K562 (cell line): ENCODE measurements at regions not wholly inside any gene's neighbourhood (a gene's known extent, or its start where the extent isn't known, plus 50 kb on each side); places are given as distances from the start of the nearest gene placed in this dataset.

ENCODE experiments used
- ATAC-seq: fragments of 200-7000 bp; cut with Tn5 transposase; 3 replicates; pipeline ENCODE4 v1.9.1; 2020; ENCODE audit warnings: moderate library complexity
- BruUV-seq: library from RNA; stranded (reverse); fragments of 400-500 nt; replicated peaks from 2 replicates; lab custom pipeline; 2021; lab: Mats Ljungman, UMichigan
- CTCF ChIA-PET: fragments of 300-600 bp; formaldehyde crosslinking; extraction: SDS; loops from one replicate; lab custom pipeline; 2021; ENCODE audit warnings: low intra/inter-chr PET ratio; lab: Yijun Ruan, JAX
- POLR2A ChIA-PET: fragments of 300-600, 350-650 bp; sonication (Branson Sonifier 250); formaldehyde crosslinking; extraction: SDS; loops from one replicate; lab custom pipeline; 2021; ENCODE audit warnings: antibody characterized with exemption, inconsistent platforms; lab: Yijun Ruan, JAX
- DNase-seq, 4 experiments: peaks; one replicate each; pipeline versions ENCODE4 v3.0.0 to v3.0.0-alpha.2; 2011 to 2018; ENCODE audit warnings: low spot score in 3 of 4, mixed read lengths in 3 of 4; ENCODE audit errors: extremely low read depth in 1 of 4
- FAIRE-seq: peaks from 2 replicates; lab custom pipeline; 2011; peaks lifted over from hg19 to GRCh38; lab: Jason Lieb, UNC
- H2AFZ ChIP-seq: 2 replicates; pipeline ENCODE4 v1.6.0; 2011; ENCODE audit warnings: low read depth, low read length, control low read depth, inconsistent platforms
- H3K27ac ChIP-seq: fragments of 200-600 bp; 3 replicates; pipeline ENCODE4 v1.8.0; 2011; ENCODE audit warnings: low read depth, mild to moderate bottlenecking, control low read depth, inconsistent platforms, low read length, moderate library complexity, mixed read lengths; ENCODE audit errors: extremely low read depth
- H3K27me3 ChIP-seq, 2 experiments: fragments of 300-600 bp in 1 of 2; 2 replicates in 1 of 2; 3 replicates in 1 of 2; pipeline versions ENCODE4 v1.6.0 to v1.8.0; 2011; ENCODE audit warnings: inconsistent platforms in 2 of 2, low read length in 2 of 2, mild to moderate bottlenecking in 1 of 2, mixed read lengths in 1 of 2, moderate library complexity in 1 of 2; ENCODE audit not compliant: control insufficient read depth in 2 of 2, insufficient read depth in 2 of 2
- H3K36me3 ChIP-seq: fragments of 300-600 bp; 3 replicates; pipeline ENCODE4 v1.8.0; 2011; ENCODE audit warnings: mild to moderate bottlenecking, low read length, inconsistent platforms; ENCODE audit not compliant: control insufficient read depth, insufficient read depth
- H3K4me1 ChIP-seq, 2 experiments: fragments of 200-600 bp in 1 of 2; replicated peaks in 1 of 2; 2 replicates in 1 of 2; 3 replicates in 1 of 2; pipeline versions ENCODE4 v1.5.1 to v1.8.0; 2011; ENCODE audit warnings: inconsistent platforms in 2 of 2, low read length in 2 of 2, mild to moderate bottlenecking in 1 of 2, mixed read lengths in 1 of 2, moderate library complexity in 1 of 2; ENCODE audit not compliant: control insufficient read depth in 2 of 2, insufficient read depth in 2 of 2
- H3K4me2 ChIP-seq: 2 replicates; pipeline ENCODE4 v1.6.1; 2011; ENCODE audit warnings: low read length, control low read depth, inconsistent platforms, mixed read lengths; ENCODE audit not compliant: insufficient read depth
- H3K4me3 ChIP-seq: fragments of 200-600 bp; sonication (generic), shearing (Covaris generic); 2 replicates; pipeline ENCODE4 v1.5.1; 2016; ENCODE audit warnings: control low read depth, inconsistent platforms
- H3K79me2 ChIP-seq: fragments of 200-600 bp; 3 replicates; pipeline ENCODE4 v1.8.0; 2011; ENCODE audit warnings: low read length, inconsistent platforms; ENCODE audit not compliant: control insufficient read depth, insufficient read depth
- H3K9ac ChIP-seq, 2 experiments: 2 replicates each; pipeline versions ENCODE4 v1.6.0 to v1.6.1; 2011; ENCODE audit warnings: low read depth in 2 of 2, low read length in 2 of 2, control low read depth in 1 of 2, inconsistent platforms in 1 of 2, mild to moderate bottlenecking in 1 of 2, mixed read lengths in 1 of 2; ENCODE audit not compliant: insufficient read depth in 1 of 2
- H3K9me1 ChIP-seq: one replicate; pipeline ENCODE4 v1.6.0; 2011; ENCODE audit warnings: inconsistent platforms, mild to moderate bottlenecking, low read length, moderate library complexity; ENCODE audit not compliant: control insufficient read depth, insufficient read depth
- H3K9me3 ChIP-seq: replicated peaks from 2 replicates; pipeline ENCODE4 v1.5.1; 2011; ENCODE audit warnings: low read depth, low read length, inconsistent platforms; ENCODE audit not compliant: control insufficient read depth, insufficient read depth
- H4K20me1 ChIP-seq: replicated peaks from 2 replicates; pipeline ENCODE4 v1.6.1; 2011; ENCODE audit warnings: low read length, inconsistent platforms, mixed read lengths; ENCODE audit not compliant: control insufficient read depth, insufficient read depth
- FOXM1 ChIP-seq, 2 experiments: fragments of 450-650 bp in 1 of 2; sonication (generic) in 1 of 2; formaldehyde crosslinking in 1 of 2; IDR thresholded peaks; 2 replicates each; pipeline versions ENCODE4 v1.6.1 to v1.9.0; 2017 to 2022; ENCODE audit warnings: low read depth in 2 of 2, mild to moderate bottlenecking in 2 of 2, missing genetic modification reagents in 1 of 2, moderate library complexity in 1 of 2
- HDAC6 ChIP-seq: IDR thresholded peaks from 2 replicates; pipeline ENCODE4 v1.6.1; 2012; ENCODE audit warnings: low read depth, mild to moderate bottlenecking, control low read depth, inconsistent platforms, low read length, moderate library complexity
- MGA ChIP-seq: fragments of 450-650 bp; IDR thresholded peaks from 2 replicates; pipeline ENCODE4 v1.6.1; 2016; ENCODE audit warnings: mild to moderate bottlenecking, moderate library complexity
- RBBP5 ChIP-seq: fragments of 200-600 bp; sonication (generic); IDR thresholded peaks from 2 replicates; pipeline ENCODE4 v1.6.1; 2012; ENCODE audit warnings: borderline replicate concordance, mild to moderate bottlenecking, low read length, control low read depth, inconsistent platforms; ENCODE audit not compliant: insufficient read depth, poor library complexity, severe bottlenecking
- RBM25 ChIP-seq: fragments of 200-400 bp; formaldehyde crosslinking; IDR thresholded peaks from 2 replicates; pipeline ENCODE4 v1.6.1; 2018; ENCODE audit warnings: low read length, low read depth, moderate library complexity; ENCODE audit not compliant: severe bottlenecking
- SIN3B ChIP-seq: fragments of 450-650 bp; IDR thresholded peaks from 2 replicates; pipeline ENCODE4 v1.6.1; 2017; ENCODE audit warnings: low read depth, mild to moderate bottlenecking, moderate library complexity
- XRCC5 ChIP-seq: fragments of 200-400 bp; formaldehyde crosslinking; IDR thresholded peaks from 2 replicates; pipeline ENCODE4 v1.6.1; 2017; ENCODE audit warnings: low read depth, mild to moderate bottlenecking, low read length
- ZFP36 ChIP-seq: fragments of 150-350 bp; IDR thresholded peaks from 2 replicates; pipeline ENCODE4 v1.6.1; 2018; ENCODE audit warnings: low read length, low read depth; ENCODE audit not compliant: partially characterized antibody
- ZNF431 ChIP-seq: sonication (generic); formaldehyde crosslinking; IDR thresholded peaks from 2 replicates; pipeline ENCODE4 v1.8.0; 2022; ENCODE audit warnings: mild to moderate bottlenecking, missing genetic modification reagents
- ZNF445 ChIP-seq: fragments of 250-450 bp; sonication (Bioruptor Pico); IDR thresholded peaks from 2 replicates; pipeline ENCODE4 v1.4.0; 2020; ENCODE audit warnings: low read depth, mild to moderate bottlenecking, moderate library complexity
- ZNF561 ChIP-seq: fragments of 450-650 bp; formaldehyde crosslinking; conservative IDR thresholded peaks from 2 replicates; pipeline ENCODE4 v1.4.0; 2020; ENCODE audit warnings: mild to moderate bottlenecking, moderate library complexity
- WGBS: fragments of 100-300 bp; shearing (Covaris generic); methylation state at CpG from one replicate; pipeline ENCODE4 v1.1.6; 2016; ENCODE audit warnings: low coverage, mixed read lengths; ENCODE audit not compliant: insufficient coverage; ENCODE audit errors: missing lambda C conversion rate; 5-methylcytosine and 5-hydroxymethylcytosine counted together
- in situ Hi-C: fragments of 300-500 bp; cut with MboI; formaldehyde crosslinking; loops from 4 replicates; pipeline ENCODE4 v1.15.0; 2018; ENCODE audit warnings: inconsistent platforms, mixed read lengths
- intact Hi-C: fragments of 100-400 bp; cut with micrococcal nuclease; formaldehyde crosslinking; loops from 2 replicates; pipeline ENCODE4 v1.14.2; 2022

GRCh38 chr12:90729736-90730135, 225.2 kb downstream of the CCER1 start (continued):
- TF ChIP-seq SIN3B, result no peak
- TF ChIP-seq HDAC6, result no peak
- TF ChIP-seq ZNF445, result no peak
- no peak for TF ChIP-seq ZFP36
- TF ChIP-seq XRCC5, result no peak

- ChIA-PET POLR2A (no interaction called here), CTCF (no interaction called here)
- Histone ChIP-seq H3K36me3 (no peaks in the 10 kb centered on the region), H3K27ac (no peak overlapping the region), H2AFZ (no peak overlapping the region), H3K4me3 (no peak overlapping the region), H3K9ac (no peak overlapping the region), H3K9me3 (no peaks in the 10 kb centered on the region), H3K79me2 (no peaks in the 10 kb centered on the region), H3K4me2 (no peak overlapping the region), H4K20me1 (no peaks in the 10 kb centered on the region), H3K4me1 (no peaks in the 10 kb centered on the region), H3K9me1 (no peaks in the 10 kb centered on the region), H3K27me3 (no peaks in the 10 kb centered on the region)
- in situ Hi-C loops, result no loop called here
- intact Hi-C loops, result no loop called here
- DNase-seq, result no peak
- BruUV-seq, result no TSS peak
- ATAC-seq, result no peak
- no peak for FAIRE-seq
- WGBS, result 0% methylated on average over 2 of the region's 2 CpGs
- TF ChIP-seq ZNF561 (CRISPR knock-in tag) (no peak), FOXM1 (IDR thresholded peaks at IDR 0.05; ENCODE audit: low read depth) (no peak), FOXM1 (CRISPR knock-in tag; IDR thresholded peaks at IDR 0.05; ENCODE audit: low read depth) (no peak), RBBP5 (no peak), ZNF431 (CRISPR knock-in tag) (no peak), MGA (no peak), RBM25 (no peak)
Observed at GRCh38 chr12:90712671-90713070, 242.3 kb downstream of the CCER1 start.
